ENCODE measurements at regions not wholly inside any gene's neighbourhood (a gene's known extent, or its start where the extent isn't known, plus 50 kb on each side); places are given as distances from the start of the nearest gene placed in this dataset.

DNA sequence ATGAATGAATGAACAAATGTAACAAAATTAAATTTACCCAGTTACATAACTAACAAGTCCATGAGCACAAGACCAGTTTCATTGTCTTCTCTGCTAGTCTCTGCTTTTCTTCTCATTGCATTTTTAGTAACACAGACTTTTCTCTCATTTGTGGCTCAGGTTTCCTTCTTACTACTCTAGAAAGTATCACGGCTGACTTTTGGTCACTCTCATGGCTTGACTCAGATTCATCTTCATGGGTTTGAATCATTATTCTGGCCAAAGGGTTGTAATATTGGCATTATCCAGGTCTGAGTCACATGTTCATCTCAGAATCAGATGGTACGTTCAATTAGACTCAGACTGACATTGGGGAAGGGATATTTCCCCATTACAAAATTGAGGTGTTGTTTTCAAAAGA, 121.5 kb upstream of the SATB1 start:
- TF ChIP-seq, protein P1, sequence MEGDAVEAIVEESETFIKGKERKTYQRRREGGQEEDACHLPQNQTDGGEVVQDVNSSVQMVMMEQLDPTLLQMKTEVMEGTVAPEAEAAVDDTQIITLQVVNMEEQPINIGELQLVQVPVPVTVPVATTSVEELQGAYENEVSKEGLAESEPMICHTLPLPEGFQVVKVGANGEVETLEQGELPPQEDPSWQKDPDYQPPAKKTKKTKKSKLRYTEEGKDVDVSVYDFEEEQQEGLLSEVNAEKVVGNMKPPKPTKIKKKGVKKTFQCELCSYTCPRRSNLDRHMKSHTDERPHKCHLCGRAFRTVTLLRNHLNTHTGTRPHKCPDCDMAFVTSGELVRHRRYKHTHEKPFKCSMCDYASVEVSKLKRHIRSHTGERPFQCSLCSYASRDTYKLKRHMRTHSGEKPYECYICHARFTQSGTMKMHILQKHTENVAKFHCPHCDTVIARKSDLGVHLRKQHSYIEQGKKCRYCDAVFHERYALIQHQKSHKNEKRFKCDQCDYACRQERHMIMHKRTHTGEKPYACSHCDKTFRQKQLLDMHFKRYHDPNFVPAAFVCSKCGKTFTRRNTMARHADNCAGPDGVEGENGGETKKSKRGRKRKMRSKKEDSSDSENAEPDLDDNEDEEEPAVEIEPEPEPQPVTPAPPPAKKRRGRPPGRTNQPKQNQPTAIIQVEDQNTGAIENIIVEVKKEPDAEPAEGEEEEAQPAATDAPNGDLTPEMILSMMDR (IDR thresholded peaks at IDR 0.05) = no peak
- TF ChIP-seq POLR2A (IDR thresholded peaks at IDR 0.05) = no peak

Measured in Peyer's patch (tissue), 4 donors.